Muscle of back (tissue), 3 donors: ENCODE measurements at regions not wholly inside any gene's neighbourhood (a gene's known extent, or its start where the extent isn't known, plus 50 kb on each side); places are given as distances from the start of the nearest gene placed in this dataset.
"Not testable (repeated sequence)": the region's sequence is repeated elsewhere in the genome, so short reads cannot be mapped to it uniquely, and the experiment has no call there.

Source experiments
- DNase-seq, 3 donors: peaks; one replicate each; pipeline versions ENCODE4 v3.0.0 to v3.0.0-alpha.2; 2013

- DNase-seq: no peak
These were observed 738.7 kb upstream of the CHAC2 start for GRCh38 chr2:53028746-53029423.

- peak in 1 of 3 donors; percentile 56 for DNase-seq
These were observed 739.4 kb upstream of the CHAC2 start for GRCh38 chr2:53028225-53028624.

- not testable (repeated sequence) for DNase-seq
These were observed 745.4 kb upstream of the CHAC2 start for GRCh38 chr2:53022248-53022647.

DNA sequence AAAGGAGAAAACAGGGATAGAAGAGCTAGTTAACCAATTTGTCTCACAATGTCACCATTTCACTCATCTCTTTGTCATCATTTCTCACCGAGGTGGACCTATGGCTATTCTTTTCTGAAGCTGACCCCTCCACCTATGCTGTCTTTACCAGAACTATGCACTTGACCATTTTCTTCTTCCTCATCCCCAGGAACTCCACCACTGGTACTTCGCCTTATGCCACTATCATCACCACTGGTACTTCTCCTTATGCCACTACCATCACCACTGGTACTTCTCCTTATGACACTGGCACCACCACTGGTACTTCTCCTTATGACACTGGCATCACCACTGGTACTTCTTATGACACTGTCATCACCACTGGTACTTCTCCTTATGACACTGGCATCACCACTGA is 745.8 kb upstream of the CHAC2 start:
- no peak for DNase-seq

DNA sequence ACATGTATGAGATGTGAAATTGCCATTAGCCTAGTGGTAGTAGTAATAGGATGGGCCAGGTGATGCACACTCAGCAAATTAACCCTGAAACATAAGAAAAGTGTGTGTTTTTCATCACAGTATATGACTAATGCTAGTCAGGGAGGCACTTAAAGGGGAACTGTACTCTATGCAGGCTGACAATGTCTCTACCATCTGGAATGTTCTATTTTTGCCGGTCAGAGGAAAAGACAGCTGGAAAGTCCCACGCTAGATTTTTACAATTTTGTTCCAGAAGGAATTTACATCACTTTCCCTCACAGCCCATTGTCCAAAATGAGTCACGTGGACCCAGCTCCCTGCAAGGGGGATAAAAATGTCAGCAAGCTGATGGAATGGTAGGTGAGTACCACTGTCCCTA is 746.3 kb upstream of the CHAC2 start:
- DNase-seq: peak; percentile 30 to 74 (median 34)

DNA sequence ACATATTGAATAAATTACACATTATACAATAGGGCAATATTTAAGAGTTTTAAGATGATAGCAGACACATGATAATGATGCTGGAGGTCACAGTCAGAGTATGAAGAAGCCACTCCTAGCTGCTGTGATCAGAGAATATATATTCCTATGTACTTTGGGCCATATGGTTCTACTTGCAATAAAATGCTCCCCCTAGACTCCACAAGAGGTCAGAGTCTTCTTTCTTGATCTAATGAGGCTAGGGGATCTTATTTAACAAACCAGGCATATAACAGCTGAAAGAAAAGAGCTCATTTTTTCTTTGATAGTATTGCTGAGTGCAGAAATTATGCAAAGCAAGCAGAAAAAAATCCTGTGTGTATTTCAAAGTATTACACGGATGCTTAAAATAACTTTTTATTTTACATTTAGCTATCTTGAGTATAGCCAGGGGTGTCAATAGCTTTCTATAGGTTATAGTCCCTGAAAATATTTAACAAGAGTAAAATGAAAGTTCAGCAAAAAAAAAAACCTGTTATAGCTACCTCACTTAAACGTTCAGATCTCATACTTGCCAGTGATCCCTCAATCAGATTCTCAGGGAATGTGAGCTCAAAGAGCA is 748.7 kb upstream of the CHAC2 start:
- DNase-seq: peak; percentile 18 to 53 (median 20)

DNA sequence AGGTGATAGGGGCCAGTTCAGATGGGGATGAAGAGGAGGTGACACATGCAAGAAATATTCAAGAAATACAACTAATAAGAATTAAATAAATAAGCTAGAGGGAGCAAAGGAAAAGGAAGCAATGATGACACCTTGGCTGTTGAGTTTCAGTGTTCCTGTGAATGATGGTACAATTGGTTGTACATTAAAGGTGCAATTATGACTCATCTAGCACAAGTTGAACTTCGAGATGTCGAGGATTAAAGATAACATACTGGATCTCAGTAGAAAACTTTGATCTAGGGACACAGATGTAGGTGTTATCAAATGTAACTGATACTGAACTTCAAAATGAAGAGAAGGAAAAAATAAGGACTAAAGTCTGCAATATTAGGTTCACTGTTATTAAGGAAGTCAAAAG is 760.6 kb upstream of the CHAC2 start:
- DNase-seq: no peak

GRCh38 chr2:53004413-53004812 is 763.2 kb upstream of the CHAC2 start:
- DNase-seq: no peak

DNA sequence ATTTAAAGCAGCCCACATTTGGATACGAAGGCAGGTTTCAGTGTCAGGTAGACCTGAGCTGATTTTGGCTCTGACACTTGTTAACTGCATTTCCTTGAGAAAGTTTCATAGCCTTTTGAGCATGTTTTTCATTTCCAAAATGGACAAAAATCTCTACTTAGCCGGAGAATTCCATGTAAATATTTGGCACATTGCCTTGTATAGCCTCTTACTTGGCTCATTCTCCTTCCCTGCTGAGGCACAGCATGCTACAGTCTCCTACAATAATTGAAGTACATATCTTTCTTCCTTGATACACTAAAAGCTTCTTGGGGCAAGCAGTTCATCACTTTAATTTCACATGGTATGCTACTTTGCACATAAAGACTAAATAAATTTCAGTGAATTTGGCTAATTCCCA is 772.2 kb upstream of the CHAC2 start:
- peak in 2 of 3 donors; percentile 11 to 46 for DNase-seq

DNA sequence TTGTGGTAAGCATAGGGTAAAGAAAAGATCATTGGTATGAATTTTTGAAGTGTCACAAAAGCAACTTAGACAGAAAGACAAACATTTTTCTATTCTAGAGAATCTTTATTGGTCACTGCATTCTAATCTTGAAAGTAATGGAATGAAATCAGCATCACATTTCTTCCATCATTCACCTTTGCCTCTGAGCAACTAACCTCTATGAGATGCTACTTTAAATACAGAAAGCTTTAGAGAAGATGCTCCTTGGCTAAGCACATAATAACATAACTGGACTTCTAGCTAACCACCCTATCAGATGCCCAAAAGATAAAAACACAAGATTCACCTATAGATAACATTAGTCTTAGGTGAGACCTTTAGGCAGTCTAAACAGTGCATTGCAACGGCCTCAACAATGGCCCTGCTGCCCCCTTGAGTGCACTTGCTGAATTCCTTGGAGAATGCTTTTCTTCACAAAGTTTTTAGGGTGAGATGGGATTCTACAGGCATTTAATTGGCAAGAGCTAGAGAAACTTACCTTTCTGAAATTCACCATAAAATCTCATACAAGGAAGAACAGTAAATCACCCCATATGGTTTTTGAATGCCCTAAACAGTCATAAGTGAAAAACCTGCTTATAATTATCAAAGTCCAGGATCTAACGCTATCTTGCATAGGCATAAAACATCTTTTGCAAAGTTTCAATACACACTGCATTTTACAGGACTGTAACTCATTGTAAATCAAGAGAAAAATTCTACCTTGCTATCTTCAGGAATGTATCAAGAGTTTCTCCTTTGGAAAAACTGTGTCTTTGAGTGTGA is 791.3 kb upstream of the CHAC2 start:
- DNase-seq: no peak

GRCh38 chr2:52974127-52974526 is 793.5 kb upstream of the CHAC2 start:
- DNase-seq: no peak

DNA sequence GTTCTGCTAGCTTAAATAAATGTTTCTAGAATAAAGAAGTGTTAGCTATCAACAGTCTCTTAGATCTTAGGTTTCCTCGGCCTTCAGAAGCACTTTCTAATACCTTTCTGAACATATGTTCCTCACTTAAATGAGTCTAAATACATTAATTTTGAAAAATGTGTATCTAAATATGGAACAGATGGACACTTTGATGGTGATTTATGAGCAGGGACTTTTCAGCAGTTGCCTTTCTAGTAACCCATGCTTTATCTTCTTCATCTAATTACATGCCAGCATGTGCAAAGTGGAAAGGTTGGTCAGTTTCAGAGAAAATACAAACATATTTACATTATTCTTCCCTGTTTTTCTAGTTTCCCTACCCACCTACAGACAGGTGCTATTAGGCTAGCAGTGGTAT is 797.0 kb upstream of the CHAC2 start:
- no peak for DNase-seq

DNA sequence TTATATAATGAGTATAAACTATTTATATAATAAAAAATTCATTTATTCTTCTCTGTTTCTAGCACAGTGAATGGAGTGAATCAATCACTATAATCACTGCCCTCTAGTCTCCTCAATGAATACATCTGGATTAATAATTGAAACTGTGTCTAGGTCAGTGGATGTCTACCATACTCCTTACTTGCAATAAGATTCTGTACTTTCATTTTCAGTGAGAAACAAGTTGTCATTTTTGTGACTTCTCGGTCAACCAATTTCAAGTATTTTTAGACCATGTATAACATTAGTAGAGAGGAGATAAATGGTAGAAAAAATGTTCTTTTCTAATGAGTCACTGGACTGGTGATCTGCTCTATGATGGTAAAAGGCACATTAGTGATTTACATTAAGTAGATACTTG is 799.6 kb upstream of the CHAC2 start:
- no peak for DNase-seq

DNA sequence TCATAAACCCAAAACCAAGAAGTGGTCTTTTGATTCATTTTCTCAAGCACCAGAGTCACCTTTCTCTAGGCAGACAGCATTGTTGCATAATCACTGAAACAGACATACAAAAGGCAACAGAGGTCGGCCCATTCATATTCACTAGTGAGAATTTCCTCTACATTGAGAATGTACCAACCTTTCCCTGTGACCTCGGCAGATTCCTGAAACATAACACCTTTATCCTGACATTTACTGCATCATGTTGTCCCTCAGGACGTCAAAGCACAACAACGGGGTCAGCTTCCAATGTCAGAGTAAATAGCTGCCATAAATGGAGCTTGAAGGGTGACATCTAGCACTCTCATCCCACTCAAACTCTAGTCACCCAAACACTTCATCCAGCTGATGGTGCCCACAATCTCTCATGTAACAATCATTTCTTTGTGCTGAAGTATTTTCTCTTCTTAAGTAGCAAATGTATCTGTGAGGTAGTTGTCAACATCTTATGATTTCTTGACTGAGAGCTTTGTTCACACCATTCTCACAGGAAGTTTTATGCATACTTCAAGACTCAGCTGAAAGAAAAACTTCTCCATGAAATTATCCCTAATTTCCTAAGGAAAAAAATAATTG is 802.6 kb upstream of the CHAC2 start:
- no peak for DNase-seq

GRCh38 chr2:52961403-52961802 is 806.2 kb upstream of the CHAC2 start:
- no peak for DNase-seq

DNA sequence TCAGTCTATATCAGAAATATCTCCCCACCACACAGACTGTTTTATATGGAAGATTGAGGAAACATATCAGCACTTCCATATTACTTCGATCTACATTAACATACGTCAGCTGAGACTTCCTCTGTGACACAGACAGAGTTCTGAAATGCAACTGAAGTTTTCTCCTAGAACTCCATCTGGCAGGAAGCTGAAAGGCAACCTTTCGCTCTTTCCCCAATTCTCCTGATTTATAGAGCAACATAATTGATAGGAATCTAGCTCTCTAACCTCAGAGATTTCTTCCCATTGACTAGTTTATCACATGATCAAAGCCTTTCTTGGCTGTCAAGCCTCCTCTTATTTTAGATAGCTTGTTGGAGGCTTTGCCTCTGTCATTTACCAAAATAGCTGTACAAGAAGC is 806.7 kb upstream of the CHAC2 start:
- no peak for DNase-seq

- no peak for DNase-seq
These were observed 807.8 kb upstream of the CHAC2 start for GRCh38 chr2:52959801-52960200.

DNA sequence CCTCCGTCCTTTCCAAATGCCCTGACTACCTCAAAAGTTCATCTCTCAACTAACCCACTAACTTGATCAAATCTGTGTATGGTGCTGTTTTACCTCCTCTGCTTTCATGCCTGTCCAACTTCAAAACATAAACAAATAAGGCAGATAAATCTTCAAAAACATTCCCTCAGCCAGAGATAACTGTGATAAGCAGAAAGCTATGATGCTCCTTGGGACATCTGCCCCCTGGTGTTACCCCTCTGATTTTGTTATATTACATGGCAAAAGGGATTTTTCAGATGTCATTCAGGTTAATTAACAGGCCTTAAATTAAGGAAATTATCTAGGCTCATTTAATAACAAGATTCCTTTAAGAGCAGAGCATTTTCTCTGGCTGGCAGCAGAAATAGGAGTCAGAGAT is 810.8 kb upstream of the CHAC2 start:
- DNase-seq: no peak

DNA sequence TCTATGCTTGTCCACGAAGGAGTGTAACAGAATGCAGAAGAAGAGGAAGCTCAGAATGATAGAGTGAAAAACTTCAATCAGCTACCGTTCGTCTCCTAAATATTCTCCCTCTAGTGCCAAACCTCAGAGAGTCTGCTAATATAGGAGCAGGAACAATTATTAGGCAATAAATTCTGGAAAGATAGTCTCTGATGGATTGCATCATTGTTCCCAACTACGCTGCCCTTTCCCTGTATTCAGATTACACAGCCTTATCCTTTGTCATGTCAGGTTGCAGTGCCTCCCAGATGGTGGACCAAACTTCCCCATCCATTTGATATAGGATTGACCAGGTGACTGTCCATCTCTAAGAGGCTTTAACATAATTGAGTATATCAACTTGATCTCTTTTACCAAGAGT is 811.5 kb upstream of the CHAC2 start:
- DNase-seq: no peak

- no peak for DNase-seq
These were observed 812.5 kb upstream of the CHAC2 start for GRCh38 chr2:52955079-52955478.

DNA sequence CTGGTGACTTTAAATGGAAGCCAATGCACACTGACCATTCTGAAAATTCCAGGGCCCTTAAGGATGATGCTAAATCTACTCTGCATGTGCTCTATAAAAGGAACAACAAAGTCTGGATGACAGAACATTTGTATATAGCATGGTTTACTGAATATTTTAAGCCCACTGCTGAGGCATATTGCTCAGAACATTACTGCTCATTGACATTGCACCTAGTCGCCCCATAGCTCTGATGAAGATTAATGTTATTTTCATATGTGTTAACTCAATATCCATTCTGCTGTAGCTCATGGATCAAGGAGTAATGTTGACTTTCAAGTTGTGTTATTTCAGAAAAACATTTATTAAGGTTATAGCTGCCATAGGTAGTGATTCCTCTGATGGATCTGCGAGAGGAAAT is 827.5 kb upstream of the CHAC2 start:
- no peak for DNase-seq

- DNase-seq: no peak
These were observed 828.4 kb upstream of the CHAC2 start for GRCh38 chr2:52939250-52939649.

DNA sequence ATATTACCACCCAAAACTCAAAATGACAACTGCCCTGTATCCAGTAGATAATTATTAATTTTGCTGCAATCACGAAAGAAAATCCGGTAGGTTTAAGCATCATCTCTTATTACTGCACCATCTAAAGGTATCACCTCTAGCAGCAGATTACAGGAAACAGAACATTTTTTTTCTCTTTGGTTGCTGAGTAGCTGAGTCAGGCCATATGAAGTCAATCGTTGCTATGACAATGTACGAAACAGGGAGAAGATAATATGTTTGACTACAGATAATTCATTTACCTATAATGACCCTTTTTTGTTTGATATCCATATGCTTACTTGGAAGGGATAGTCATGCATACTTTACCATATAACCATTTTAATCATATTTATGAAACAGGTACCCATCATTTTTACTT is 831.6 kb upstream of the CHAC2 start:
- DNase-seq: no peak
